Thyroid gland (tissue), 4 donors: ENCODE measurements at regions not wholly inside any gene's neighbourhood (a gene's known extent, or its start where the extent isn't known, plus 50 kb on each side); places are given as distances from the start of the nearest gene placed in this dataset.

Source experiments
- DNase-seq, 2 donors: peaks; one replicate each; pipeline ENCODE4 v3.0.0-alpha.2; 2019
- H3K27ac ChIP-seq, 3 donors: fragments of 200-600 bp; sonication (generic); 1 replicate in 2 of 3; 2 replicates in 1 of 3; pipeline ENCODE4 v1.5.1; 2016 to 2019; ENCODE audit warnings: mild to moderate bottlenecking in 1 of 3, moderate library complexity in 1 of 3
- H3K27me3 ChIP-seq: fragments of 200-600 bp; sonication (generic); one replicate; pipeline ENCODE4 v1.5.1; 2019
- H3K36me3 ChIP-seq, 2 donors: fragments of 200-600 bp; sonication (generic); one replicate each; pipeline ENCODE4 v1.5.1; 2016 to 2019
- H3K4me1 ChIP-seq, 2 donors: fragments of 200-600 bp; sonication (generic); one replicate each; pipeline ENCODE4 v1.5.1; 2017 to 2019
- H3K4me3 ChIP-seq, 3 donors: fragments of 200-600 bp; sonication (generic); replicated peaks in 1 of 3; 1 replicate in 2 of 3; 2 replicates in 1 of 3; pipeline ENCODE4 v1.5.1; 2016; ENCODE audit warnings: mild to moderate bottlenecking in 1 of 3
- H3K9me3 ChIP-seq: fragments of 200-600 bp; sonication (generic); one replicate; pipeline ENCODE4 v1.5.1; 2017
- CTCF ChIP-seq, 6 experiments: fragments of 200-600 bp in 3 of 6; fragments of 450-650 bp in 3 of 6; sonication (generic) in 3 of 6; IDR thresholded peaks; one replicate each; pipeline ENCODE4 v1.5.1; 2016 to 2019; ENCODE audit warnings: antibody characterized with exemption in 6 of 6, mild to moderate bottlenecking in 2 of 6, inconsistent platforms in 1 of 6, moderate library complexity in 1 of 6
- POLR2A ChIP-seq, 2 donors: fragments of 450-650 bp; IDR thresholded peaks; one replicate each; pipeline ENCODE4 v1.6.1; 2017; ENCODE audit warnings: antibody characterized with exemption in 2 of 2, mild to moderate bottlenecking in 2 of 2, moderate library complexity in 1 of 2
- WGBS, 2 donors: methylation state at CpG; one replicate each; pipeline ENCODE4 v1.1.5; 2017; 5-methylcytosine and 5-hydroxymethylcytosine counted together
- intact Hi-C: fragments of 100-400 bp; cut with DNase I; formaldehyde crosslinking; loops from one replicate; pipeline ENCODE4 v1.15.1; 2023

- WGBS, 2 donors, result 90 to 91% methylated on average over 19 of the region's 19 CpGs
- intact Hi-C loops, result no loop called here
Observed at GRCh38 chr10:128932071-128932820, 534.8 kb upstream of the MGMT start.

GRCh38 chr10:128934492-128934891 is 532.5 kb upstream of the MGMT start:
- WGBS, 2 donors, result 86 to 89% methylated on average over 6 of the region's 6 CpGs

More at GRCh38 chr10:128932071-128932820, 534.8 kb upstream of the MGMT start:
- no peak overlapping the region for H3K27ac ChIP-seq
- peaks cover 0 to 3% of the 10 kb centered on the region in 2 donors for H3K4me1 ChIP-seq
- DNase-seq, result no peak
- no peaks in the 10 kb centered on the region for H3K36me3 ChIP-seq
- no peaks in the 10 kb centered on the region for H3K27me3 ChIP-seq
- H3K4me3 ChIP-seq, result no peak overlapping the region
- H3K9me3 ChIP-seq, result no peaks in the 10 kb centered on the region
- TF ChIP-seq POLR2A (IDR thresholded peaks at IDR 0.05) (no peak), CTCF (IDR thresholded peaks at IDR 0.05) (no peak)

GRCh38 chr10:128936392-128936791 is 530.6 kb upstream of the MGMT start:
- Histone ChIP-seq H3K27me3 (no peaks in the 10 kb centered on the region), H3K4me3 (no peak overlapping the region), H3K36me3 (no peaks in the 10 kb centered on the region), H3K4me1 (no peaks in the 10 kb centered on the region), H3K9me3 (no peaks in the 10 kb centered on the region), H3K27ac (no peak overlapping the region)
- TF ChIP-seq CTCF (IDR thresholded peaks at IDR 0.05), result no peak
- TF ChIP-seq POLR2A (IDR thresholded peaks at IDR 0.05), result no peak
- no peak for DNase-seq
- intact Hi-C loops, result no loop called here
- 95 to 97% methylated on average over 9 of the region's 9 CpGs for WGBS, 2 donors

More at GRCh38 chr10:128934492-128934891, 532.5 kb upstream of the MGMT start:
- H3K27me3 ChIP-seq, result no peaks in the 10 kb centered on the region
- no peak overlapping the region for H3K27ac ChIP-seq
- no peak overlapping the region for H3K4me3 ChIP-seq
- no peaks in the 10 kb centered on the region for H3K9me3 ChIP-seq
- TF ChIP-seq POLR2A (IDR thresholded peaks at IDR 0.05) (no peak), CTCF (IDR thresholded peaks at IDR 0.05) (no peak)
- H3K4me1 ChIP-seq, result no peaks in the 10 kb centered on the region
- no peaks in the 10 kb centered on the region for H3K36me3 ChIP-seq
- intact Hi-C loops, result no loop called here
- no peak for DNase-seq

- intact Hi-C loops, result no loop called here
- no peak for DNase-seq
- 61 to 65% methylated on average over 3 of the region's 3 CpGs for WGBS, 2 donors
- Histone ChIP-seq H3K27ac (no peak overlapping the region), H3K27me3 (no peaks in the 10 kb centered on the region), H3K36me3 (no peaks in the 10 kb centered on the region), H3K9me3 (no peaks in the 10 kb centered on the region), H3K4me3 (no peak overlapping the region), H3K4me1 (no peaks in the 10 kb centered on the region)
- no peak for TF ChIP-seq CTCF (IDR thresholded peaks at IDR 0.05)
- no peak for TF ChIP-seq POLR2A (IDR thresholded peaks at IDR 0.05)
Observed at GRCh38 chr10:128938558-128938957, 528.5 kb upstream of the MGMT start.

- no peaks in the 10 kb centered on the region for H3K27me3 ChIP-seq
- no peak overlapping the region for H3K27ac ChIP-seq
- no peak overlapping the region for H3K4me3 ChIP-seq
- no peaks in the 10 kb centered on the region for H3K36me3 ChIP-seq
- H3K9me3 ChIP-seq, result no peaks in the 10 kb centered on the region
- no peaks in the 10 kb centered on the region for H3K4me1 ChIP-seq
- TF ChIP-seq POLR2A (IDR thresholded peaks at IDR 0.05) (no peak), CTCF (IDR thresholded peaks at IDR 0.05) (no peak)
- intact Hi-C loops, result no loop called here
- DNase-seq, result no peak
- 89 to 90% methylated on average over 5 of the region's 5 CpGs for WGBS, 2 donors
Observed at GRCh38 chr10:128940081-128940480, 527.0 kb upstream of the MGMT start.
